GM21423 (cell line): ENCODE measurements at regions not wholly inside any gene's neighbourhood (a gene's known extent, or its start where the extent isn't known, plus 50 kb on each side); places are given as distances from the start of the nearest gene placed in this dataset.

ENCODE experiments used
- ATAC-seq: cut with Tn5 transposase; IDR thresholded peaks from one replicate; pipeline ENCODE4 v1.9.1; 2021; ENCODE audit warnings: mild to moderate bottlenecking, moderate library complexity; ENCODE audit not compliant: unreplicated experiment

DNA sequence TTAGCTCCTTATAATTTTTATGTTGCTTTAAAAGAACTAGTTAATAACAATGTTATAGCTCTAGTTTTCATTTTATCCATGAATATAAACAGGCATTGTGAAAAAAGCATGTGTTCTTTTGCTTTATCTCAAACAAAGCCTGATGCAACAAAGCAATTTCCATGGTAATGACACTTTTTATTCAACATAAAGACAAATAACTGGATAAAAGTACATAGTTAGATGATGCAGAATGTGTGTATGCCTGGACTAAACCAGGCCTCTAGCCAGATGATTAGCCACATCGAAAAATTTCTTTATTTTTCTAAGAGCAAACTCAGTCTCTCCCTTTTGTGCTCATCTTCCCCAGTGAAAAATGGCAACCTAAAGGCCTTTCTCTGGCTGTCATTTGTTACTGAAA lies 125.6 kb upstream of the TARS1 start:
- no peak for ATAC-seq

DNA sequence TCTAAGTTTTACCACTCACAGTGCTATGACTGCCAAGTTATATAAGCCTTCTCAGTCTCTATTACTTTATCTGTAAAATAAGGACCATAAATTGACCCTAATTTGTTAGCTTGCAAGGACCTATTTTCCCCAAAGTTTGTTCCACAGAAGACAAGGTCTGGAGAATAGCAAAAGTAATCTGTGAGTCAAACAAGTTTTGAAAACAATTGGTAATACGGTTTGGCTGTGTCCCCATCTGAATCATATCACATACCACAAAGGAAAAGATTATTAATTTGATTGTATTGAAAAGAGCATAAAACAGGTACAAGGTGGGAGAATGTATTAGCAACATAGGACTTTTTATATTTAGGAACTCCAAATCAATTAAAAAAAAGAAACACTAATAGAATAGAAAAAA lies 124.0 kb upstream of the TARS1 start:
- ATAC-seq, result no peak

DNA sequence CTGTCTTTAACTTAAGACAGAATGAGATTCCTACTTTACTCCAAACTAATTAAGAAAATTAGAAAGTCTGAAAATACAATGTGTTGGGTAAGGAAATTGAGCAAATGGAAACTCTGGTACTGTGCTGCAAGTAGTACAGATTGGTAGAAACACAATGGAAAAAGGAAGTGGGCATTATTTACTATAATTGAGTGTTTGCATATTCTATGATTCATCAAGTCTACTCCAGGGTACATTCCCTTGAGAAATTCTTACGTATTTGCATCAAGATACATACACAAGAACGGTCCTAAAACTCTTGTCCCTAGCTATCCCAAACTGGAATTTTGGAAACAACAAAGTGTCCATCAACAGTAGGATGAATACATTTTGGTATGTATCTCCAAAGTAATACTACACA lies 123.5 kb upstream of the TARS1 start:
- ATAC-seq, result no peak

DNA sequence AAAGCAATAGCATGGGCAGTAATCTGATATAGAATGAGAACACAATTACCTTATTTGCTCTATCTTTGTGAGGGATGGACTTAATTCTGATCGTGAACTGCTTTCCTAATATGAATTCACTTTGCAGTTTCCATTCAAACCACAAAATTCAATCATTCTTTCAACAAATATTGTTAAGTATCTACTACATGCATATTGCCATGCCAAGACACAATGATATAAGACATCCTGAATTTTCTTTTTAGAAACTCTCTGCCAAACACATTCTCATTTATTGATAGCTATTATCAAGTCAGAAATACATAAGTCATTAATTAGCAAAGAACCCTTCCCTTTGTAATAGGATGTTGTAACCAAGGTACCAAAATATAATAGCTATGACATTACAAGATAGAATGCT lies 121.6 kb upstream of the TARS1 start:
- no peak for ATAC-seq

DNA sequence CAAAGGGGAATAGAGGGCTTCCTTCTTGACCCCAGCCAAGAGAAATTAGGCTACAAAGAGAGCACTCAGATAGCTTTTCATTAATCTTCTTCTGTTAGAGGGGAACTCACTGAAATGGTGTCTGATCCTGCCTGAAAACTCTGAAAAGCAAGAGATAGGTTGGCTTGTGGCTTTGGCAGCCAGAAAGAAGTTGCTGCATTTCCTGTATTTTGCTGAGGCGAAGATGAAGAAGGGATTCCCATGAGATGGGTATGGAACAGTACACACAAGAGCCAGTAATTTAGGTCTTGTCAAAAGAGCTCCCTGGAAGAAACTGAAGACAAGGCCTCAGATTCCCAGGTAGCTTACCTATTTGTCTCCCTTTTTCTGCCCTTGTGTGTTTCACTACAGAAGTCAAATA lies 120.9 kb upstream of the TARS1 start:
- no peak for ATAC-seq

DNA sequence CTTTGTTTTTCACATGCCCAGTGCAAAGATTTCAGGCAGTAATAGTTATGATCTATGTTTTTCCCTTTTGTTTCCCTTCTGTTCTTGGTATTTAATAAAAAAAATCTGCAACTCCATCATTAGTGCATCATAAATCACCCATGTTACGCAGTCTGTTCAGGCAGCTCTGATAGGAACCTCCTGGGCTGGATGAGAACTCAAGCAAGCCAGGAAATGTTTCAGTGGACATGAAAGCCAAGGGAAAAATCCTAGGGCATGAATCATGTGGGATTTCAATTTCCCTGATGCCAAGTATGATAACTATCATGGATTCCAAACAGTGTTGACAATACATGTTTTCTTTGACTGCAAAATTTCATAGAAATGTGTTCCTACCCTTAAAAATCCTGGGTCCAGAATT lies 119.7 kb upstream of the TARS1 start:
- ATAC-seq, result no peak

DNA sequence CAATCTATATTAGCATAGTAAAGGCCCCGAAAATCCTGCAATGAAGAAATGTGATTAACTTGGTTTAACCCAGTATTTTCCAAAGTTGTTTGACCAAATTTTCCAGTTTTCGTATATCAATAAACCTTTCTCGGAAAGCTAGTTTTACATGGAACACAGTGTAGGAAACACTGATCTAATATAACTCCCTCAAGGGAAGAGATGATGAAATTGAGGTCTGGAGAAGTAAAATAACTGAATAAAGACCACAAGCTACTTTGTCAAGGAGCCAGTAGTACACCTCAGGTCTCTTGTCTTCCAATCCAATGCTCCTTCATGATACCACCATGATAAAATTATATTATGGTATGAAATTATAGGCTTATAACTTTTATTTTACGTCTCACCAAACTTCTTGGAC lies 118.1 kb upstream of the TARS1 start:
- ATAC-seq, result no peak

DNA sequence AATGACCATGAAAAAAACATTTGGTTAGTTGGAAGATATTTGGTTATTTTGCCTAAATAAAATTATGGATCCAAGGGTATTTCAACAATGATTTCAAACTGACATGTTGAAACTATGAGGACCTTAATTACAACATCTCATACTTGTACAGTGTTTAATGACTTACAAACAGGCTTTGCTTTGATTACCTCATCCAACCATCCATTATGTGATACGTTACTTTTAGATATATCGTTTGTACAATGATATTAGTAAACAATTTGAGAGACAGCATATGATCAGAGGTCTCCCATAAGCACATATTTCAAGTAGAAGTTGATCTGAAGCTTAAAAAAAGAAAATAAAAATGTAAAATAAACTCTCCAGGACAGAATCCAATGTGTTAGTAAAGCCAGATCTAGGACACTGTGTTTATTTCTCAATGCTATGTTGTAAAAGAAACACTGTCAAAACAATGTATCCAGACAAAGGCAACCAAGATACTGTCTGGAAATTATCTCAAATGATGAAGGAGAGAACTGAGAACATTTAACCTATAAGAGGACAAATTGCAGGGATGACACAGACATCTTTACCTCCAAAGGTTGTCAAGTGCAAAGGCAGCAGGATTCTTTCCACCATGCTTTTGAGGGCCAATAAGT lies 116.0 kb upstream of the TARS1 start:
- no peak for ATAC-seq

DNA sequence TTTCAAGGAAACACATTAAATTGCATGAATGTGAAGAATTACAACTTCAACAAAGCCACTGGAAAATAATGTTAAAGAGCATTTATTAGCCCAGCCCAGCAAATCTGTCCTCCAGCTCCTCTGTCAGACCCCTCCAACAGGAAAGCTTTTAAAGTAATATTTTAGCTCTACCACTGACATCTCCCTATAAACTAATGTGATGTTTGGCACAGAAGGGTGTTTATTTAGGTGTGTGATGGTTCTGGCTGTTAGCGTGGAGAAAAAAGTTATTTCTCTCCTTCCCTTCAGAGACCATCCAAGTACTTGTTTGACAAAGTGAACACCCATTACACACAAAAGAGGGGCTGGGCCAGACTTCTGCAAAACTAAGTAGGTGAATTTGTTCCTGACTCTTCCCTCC lies 111.9 kb upstream of the TARS1 start:
- no peak for ATAC-seq

DNA sequence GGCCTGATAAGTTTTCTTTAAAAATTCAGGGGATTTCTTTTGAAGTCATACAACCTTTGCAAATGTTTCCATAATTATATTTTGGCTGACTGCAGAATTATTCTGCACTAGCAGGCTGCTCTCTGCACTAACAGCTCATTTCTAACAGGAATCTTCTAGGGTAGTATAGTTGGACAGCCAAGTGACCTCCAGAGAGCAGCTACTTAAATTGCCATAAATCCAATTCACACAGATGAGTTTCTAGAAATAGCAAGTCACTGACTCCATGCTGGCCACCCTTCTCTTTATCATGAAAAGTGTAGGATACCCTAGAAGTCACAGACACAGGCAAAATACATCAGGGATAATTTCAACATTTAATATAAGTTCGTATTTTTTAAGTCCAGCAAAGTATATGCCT lies 110.9 kb upstream of the TARS1 start:
- no peak for ATAC-seq

DNA sequence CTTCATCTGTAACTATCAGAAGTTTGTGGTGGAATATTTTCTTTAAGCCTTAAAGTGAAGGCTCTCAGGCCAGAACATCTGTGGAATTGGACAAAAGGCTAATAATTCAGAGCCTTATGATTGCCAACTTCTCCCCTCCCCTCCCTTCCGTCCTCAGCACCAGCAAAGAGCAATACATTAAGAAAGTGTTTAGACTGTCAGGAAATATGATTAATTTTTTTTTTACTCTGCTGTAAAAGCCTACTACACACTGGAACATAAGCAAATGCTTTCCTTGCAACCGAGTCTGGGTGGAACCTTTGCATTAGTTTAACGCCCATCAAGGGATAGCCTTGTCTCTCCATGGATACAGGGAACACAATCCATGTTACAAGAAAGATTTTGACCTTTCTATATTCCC lies 110.3 kb upstream of the TARS1 start:
- no peak for ATAC-seq

DNA sequence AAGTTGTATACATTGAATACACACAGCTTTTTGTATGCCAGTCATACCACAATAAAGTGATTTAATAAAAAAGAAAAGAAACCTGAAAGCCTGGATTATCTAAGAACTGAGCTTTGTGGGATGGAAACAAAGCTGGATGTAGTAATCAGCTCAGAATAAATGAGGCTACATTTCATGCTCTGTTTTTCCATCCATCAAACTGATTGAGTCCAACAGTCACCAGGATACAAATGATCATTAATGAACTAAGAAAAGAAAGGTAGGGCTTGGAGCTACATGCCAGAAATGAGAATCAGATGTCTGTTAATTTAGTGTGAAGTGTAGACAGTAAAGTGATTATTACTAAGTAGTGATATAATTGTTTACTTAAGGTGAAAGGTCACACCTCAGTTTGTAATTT lies 109.8 kb upstream of the TARS1 start:
- ATAC-seq, result no peak

DNA sequence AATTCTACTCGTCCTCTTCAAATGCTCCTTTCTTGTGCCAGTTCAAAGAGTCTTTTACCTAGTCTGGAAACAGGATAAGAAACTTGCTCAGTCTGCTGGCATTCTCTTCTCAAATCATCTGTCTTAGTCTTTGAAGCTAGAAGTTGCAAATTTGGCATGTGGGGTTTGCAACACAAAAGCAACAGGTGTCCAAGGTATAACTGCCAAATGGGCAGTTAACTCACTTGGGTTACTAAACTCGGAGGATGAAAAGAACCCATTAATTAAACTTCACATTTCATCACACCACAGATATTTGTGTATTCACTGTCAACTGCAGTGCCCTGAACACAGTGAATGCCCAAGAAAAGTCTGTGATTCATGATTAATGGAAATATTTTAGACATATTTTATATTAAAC lies 108.0 kb upstream of the TARS1 start:
- ATAC-seq, result no peak

DNA sequence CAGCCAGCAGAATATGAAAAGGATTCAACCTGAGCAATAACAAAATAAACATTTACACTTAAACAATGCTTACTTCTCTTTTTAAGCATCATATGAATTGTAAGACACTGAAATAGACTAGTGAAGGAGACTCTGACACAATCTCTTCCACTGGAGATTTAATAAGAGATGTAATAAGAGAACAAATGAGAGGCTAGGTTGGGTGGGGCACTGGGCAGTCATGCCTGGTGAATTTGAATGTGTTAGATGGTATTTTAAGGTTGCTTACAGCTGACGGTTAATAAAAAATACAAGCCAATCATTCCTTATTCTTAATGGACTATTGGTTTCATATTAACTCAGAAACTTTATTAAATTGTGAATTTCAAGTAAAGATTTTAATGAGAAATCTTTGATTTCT lies 105.9 kb upstream of the TARS1 start:
- ATAC-seq, result no peak

DNA sequence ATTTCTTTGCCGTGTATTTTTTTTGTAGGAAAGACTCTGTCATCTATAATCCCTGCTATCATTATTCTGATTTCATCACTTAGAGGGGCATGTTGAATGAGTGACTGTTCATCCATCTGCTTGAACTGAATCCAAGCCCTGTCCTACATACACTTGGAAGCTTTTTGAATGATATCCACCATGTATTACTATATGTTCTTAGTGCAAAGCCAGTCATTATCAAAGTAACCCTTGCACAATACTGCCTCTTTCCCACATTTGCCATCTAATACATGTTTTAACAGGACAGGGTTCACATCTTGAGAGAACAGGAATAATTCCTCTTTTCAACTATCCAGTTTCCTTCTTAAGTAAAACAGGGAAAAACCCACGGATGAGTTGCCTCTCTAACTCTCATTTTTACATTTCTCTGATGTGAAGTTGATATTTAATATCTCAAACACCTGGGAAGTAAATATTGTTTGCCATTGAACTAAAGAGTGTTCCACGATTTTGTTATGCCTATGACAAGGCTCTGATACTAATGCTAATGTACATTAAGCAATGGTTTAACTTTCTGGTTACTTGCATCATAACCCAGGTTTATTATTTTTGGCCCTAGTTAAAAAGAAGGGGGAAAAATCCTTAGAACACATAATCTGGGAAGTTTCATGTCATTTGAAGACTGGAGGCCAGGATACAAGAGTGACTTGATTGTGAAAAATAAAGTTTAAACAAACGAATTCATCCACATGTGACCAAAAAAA lies 103.7 kb upstream of the TARS1 start:
- no peak for ATAC-seq

DNA sequence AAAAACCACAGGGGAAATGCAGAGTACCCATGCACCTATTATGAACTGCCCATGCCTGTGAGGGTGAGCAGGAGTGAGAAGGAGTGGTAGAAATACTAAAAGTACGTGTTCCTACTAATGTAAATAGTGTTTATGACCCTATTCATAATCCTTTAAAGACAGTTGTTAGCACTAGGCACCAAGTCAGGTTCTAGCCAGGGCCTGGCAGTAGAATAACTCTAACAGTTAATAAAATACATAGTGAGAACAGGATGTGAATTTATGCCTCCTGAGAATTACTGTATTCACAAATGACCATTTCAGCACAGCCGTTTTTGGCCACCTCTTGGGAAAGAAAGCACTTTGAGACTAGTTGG lies 103.2 kb upstream of the TARS1 start:
- ATAC-seq, result no peak

DNA sequence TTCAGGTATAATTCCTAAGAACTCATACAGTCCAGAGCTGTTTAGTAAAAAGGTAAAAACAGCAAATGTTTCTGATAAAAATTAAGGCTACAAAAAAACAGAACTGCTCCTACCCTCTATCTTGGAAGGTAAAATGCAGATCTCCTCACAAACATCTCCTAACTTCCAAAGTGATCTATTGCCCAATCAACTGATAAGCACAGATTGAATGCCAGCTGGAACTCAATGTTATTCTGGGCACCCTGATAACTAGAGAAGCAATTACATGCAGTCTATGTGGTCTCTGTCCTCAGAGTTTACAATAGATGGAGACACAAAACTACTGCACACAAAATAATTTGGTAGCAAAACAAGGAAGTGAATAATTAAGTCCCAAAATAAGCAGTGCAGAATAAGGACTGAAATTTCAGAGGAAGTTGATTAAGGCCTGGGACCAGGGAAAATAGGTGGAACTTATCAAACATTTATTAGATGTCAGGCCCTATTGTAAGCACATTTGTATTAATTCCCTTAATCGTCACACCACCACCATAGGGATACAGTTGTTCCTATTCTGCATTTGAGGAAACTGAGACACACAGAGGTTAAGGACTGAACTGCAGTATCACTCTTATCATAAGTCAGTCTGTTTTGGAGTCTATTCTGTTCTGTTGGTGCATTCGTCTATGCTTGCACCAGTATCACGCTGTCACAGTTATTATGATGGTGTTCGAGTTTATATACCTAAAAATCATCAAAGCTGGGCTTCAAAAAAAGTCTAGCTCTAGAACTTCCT lies 102.2 kb upstream of the TARS1 start:
- no peak for ATAC-seq

DNA sequence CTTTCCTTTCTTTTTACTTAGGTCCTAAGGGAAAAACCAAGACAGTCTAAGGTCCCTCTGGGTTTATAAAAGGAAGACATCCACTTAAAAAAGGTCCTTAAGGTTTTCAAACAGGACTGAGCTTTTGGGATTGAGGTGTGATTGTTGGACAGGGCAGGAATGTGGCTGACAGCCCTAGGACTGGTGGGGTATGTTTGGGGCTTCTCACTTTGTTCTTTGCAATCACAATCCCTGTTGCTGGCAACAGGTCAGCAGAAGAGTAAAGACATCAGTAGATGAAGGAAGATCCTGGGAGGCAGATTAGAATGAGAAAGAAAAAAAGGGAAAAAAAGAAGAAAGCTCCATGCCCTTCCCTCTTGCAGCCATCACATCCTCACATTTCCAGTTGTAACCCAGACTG lies 101.4 kb upstream of the TARS1 start:
- no peak for ATAC-seq

DNA sequence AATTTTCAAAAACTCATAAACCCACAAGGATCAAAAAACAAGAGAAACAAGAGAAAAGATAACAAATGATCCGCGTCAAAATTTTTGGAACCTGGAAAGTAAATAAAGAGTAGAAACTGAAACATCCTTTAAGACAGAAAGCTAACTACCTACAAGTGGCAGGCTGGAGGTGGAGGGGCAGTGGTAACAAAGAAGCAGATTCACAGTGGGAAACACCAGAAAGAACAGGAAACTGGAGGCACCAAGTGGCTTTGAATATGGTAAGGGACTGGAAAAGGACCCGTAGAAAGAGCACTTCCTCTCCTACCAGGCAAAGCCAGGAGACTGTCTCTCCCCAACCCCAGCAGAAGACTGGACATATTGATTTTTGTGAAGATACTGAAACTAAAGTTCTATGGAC lies 100.6 kb upstream of the TARS1 start:
- no peak for ATAC-seq

DNA sequence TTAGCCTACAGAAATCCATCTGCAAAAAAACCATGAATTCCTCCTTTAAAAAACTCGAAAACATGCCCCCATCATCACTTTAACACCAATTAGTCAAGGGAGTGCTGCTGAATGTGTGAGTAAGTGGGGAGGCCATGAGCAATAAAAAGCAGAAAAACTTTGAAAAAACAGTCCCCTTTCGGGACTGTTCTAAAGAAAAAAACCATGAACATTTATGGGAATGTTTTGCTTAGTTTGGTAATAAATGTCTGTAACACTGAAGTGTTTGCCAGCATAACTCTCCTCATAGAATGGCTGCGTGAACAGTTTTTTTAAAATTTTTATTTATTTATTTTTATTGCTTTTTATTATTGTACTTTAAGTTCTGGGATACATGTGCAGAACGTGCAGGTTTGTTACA lies 99.4 kb upstream of the TARS1 start:
- no peak for ATAC-seq

DNA sequence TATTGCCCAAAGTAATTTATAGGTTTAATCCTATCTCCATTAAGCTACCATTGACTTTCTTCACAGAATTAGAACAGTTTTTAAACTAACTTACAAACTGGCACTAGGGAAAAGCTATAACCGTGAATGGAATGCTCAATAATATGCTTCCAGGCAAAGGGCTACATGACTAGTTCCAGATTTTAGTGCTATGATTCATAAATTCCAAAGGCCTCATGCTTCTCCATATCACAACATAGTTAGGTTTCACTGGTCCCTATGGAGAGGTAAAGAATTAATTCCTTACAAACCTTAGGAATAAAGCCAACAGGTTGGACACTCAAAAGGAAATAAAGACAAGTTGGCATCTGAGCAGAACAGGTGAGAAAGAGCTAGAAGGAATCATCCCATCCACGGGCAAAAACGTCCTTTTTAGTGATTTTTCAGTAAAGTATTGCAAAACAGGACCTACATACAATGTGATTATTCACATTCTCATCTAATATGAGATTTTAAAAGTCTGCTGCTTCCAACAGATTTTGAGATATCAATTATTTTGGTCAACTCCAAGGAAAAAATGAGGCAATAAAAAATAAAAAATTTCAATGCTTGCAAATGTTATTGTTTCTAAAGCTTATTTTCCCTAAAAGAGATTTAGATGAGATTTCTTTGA lies 97.0 kb upstream of the TARS1 start:
- no peak for ATAC-seq

DNA sequence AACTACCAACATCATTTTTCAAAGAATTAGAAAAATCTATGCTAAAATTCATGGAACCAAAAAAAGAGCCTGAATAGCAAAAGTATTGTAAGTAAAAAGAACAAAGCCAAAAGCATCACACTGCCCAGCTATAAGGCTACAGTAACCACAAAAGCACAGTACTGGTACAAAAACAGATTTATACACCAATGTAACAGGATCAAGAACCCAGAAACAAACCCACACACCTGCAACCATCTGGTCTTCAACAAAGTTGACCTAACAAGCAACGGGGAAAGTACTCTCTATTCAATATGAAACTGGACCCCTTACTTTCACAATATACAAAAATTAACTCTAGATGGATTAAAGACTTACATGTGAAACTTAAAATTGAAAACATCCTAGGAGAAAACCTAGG lies 94.2 kb upstream of the TARS1 start:
- no peak for ATAC-seq
